Nucleus accumbens (tissue), 56 donors: ENCODE measurements at regions not wholly inside any gene's neighbourhood (a gene's known extent, or its start where the extent isn't known, plus 50 kb on each side); places are given as distances from the start of the nearest gene placed in this dataset.

Experiments used
- DNase-seq, 56 donors: peaks; one replicate each; lab custom pipeline; 2025; lab: John Stamatoyannopoulos, UW

DNA sequence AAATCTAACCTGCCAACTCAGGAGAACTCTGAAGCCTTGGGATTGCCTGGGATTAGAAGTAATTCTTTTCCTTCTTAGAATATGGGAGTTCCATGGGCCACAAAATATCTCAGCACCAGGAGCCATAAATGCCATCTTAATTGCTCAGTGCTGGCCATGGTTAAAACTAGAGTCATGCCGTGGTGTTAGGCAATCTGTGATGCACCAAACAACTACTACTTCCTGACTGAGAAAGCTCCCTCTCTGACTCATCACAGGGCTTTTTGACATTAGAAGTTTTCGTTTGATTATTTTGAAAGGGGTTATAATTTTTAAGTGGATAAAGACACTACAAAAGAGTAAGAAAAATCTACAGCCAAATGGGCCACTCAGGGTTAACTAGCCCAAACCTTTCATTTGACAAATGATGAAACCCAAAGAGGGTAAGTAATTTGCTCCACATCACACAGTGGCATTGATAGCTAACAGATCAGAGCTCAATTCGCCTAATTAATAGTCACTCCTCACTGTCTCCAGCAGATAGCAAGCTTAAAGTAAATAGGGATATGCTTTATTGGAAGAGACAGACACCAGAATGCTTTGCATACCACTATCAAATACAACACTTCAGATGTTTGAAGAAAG is 377.3 kb downstream of the EMP1 start:
- no peak for DNase-seq

DNA sequence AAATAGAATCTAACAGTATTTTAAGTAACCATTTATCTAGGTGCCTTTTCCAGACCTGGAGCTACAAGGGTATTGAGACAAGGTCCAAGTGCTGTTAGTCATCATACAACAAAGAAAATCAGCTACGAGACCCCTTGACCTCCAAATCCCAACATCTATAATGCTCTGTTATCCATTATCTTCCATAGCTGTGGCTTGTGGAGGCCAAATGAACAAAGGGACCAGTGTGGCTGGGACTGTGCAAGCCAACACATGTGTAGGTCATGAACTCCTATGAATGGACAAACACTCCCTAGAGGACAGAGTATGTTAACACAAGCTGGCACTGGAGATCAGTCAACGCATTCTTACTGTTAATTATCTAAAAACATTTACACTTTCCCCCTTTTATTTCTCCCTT is 374.5 kb downstream of the EMP1 start:
- peak in 1 of 56 donors; percentile 3 for DNase-seq

DNA sequence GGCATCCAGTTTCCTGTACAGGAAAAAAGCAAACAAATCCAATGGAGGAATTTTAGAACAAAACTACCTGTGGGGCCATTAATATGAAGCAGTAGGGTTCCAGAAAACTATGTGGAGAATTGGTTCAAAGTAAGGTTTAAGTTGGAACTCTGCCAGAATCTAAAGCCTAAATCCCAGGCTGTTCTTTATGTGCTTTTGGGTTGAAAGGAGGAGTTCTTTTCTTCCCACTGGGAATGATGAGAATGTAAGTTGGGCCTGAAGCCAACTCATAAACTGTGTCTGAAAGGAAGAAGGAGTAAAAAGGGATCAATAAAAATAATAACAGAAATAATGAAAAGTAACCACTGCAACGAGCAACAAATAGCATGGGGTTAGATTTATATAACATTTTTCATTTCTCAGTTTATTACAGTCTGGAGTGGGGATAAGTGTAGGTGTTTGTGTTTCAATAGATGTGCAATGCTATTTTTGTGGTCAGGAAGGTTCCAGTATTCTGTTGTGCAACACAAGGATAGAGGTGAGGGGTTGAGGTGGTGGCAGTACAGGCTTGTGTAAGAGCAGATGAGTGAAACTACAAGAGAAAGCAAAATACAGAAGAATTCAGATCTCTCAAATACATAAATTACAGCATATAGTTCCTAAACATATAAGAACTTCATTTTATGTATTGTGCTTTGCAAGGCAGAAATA is 373.6 kb downstream of the EMP1 start:
- no peak for DNase-seq

DNA sequence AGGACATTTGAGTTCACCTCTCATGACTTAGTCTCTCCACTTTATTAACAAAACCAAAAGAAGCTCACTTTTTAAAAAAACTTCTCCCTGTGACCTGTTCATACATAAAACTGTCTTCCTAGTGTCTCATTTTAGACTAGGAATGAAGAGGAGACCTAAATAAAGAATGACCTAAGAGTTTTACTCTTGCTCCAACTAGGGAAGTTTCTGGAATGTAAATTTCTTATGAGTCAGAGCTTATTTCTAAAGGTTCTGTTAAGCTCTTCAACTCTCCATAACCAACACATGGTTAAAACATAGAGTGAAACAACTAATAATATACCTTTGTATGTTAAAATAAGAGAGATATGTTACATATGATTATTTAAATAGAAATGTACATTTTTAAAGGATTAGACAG is 369.8 kb downstream of the EMP1 start:
- DNase-seq, result no peak

DNA sequence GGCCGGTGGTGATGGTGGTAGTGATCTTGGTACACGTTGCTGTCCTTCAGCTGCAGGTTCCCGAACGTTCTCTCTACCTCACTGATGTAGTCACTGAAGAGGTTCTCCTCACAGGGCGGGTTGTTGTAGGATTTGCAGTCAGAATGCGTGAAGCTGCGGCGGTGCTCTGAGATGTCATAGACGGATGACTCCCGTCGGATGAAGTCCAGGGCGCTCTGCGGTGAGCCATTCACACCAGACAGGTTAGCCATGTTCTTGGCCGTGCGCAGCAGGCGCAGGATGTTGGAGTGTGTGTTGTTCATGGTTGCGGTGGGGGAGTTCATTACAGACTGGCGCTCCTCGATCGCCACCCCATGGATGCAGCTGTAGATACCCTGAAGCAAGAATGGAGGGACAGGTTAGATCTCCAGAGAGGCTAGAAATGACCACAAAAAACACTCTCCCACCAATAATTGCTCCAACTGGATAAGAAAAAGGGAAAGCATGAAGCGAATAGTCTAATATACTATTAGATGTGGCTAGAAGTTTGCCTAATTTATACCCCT is 367.8 kb downstream of the EMP1 start:
- no peak for DNase-seq

DNA sequence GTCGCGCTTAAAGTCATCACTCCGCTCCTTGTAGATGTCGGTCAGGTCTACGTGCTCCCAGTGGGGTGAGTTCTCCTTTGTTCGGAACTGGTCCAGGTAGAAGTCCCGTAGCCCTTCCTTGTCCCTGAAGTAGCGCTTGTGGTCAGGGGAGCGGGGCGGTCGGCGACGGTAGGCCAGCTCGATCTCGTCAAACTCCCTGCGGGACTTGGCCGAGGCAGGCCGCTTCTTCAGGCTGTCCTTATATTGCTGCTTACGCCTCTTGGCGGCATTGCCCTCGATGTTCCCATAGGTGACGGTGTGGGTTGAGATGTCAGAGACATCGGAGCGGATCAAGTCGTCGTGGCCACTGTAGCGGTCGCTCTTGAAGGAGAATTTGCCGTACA is 367.2 kb downstream of the EMP1 start:
- DNase-seq, result no peak

DNA sequence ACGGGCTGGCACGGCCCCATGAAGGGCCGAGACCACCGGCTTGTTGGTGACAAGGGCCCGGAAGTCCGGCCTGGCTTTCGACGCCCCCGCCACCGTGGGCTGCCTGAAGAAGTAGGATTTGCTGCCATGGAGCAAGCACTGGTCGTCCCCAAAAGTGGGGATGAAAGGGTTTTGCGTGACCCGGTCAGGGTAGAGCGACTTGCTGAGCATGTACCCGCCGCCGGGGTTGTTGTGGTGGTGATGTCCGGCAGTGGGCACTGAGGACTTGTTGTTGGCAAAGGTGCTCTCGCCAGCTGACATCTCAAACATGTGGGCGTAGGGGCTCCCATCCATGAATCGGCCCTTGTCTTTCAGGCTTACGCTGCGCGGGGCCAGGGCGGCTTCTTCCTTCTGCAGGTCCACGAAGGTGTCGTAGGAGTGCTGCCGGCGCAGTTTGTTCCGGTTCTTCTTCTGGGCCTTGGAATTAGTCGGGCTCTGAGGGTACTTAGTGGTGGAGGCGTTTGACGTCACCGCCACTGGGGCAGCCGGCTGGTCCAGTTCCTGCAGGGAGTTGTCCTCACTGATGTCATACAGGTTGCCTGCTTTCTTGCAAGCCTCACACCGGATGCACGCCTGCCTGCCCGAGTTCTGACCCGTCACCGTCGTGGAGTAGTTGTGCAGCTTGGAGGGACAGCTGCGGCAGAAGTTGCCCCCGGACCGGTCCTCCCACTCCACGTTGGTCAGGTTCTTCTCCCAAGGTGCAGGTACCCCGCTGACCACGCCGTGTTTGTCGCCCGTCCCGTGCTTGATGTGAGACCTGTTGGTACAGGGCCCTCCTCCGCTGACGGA is 366.6 kb downstream of the EMP1 start:
- no peak for DNase-seq

DNA sequence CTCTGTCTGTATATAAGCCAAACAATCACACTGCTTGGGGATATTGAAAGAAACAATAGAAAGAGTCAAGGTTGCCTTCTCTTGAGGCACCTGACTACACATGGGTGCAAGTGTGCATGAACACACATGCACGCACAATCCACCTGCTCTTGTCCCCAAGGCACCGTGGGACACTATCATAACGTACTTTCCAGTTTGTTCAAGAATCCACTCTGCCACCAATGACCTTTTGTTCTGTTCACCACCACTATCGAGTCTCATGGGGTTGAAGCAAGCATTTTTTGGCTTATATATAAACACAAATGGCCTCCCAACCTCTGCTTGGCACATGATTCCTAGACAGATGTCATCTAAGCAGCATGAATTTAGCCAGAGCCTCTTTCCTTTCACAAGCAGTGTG is 365.4 kb downstream of the EMP1 start:
- no peak for DNase-seq

DNA sequence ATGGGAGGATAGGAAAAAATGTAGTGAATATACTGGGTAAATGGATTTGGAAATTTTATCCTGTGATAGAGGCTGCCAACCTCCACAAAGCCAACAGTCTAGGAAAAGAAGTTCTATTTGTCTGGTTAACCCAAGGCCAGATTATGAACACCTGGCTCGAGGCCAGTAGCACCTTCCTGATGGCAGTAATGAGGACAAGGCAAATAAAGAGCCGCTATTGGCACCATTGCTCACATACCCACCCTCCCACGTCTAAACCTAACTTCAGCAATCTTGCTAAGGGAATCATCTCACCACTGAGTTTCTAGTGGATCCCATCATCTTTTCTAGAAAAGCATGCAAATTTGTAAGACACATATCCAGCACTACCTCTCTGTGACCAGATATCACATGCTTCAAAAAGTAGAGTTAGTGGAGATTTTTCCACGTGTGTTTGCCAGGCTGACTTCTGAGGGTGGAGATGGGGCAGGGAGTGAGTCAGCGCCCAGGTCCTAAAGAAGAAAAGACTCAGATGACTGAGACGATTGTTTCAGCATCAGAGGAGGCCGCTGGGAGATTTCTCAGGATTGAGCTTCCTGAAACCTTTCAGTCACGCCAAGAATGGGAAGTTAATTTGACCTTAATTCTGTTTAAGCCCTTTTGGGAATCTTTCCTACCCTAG is 362.9 kb downstream of the EMP1 start:
- no peak for DNase-seq

DNA sequence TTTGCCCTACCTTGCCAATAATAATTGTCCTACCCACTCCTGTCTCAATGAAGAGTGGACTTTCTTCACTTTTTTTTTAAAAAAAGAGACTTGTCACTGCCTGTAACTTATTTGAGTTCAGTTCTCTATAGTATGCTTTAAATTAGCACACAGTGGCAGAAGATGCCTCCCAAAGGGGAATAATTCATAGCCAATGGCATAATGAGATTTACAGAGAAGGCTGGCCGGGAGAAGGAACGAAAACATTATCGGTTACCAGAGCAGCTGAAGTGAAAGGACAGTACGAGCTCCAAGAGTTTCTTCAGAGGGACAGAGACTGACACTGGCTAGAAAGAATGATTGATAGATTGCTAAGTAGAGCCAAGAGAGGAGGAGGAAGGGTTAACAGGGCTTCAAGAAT is 356.3 kb downstream of the EMP1 start:
- no peak for DNase-seq

DNA sequence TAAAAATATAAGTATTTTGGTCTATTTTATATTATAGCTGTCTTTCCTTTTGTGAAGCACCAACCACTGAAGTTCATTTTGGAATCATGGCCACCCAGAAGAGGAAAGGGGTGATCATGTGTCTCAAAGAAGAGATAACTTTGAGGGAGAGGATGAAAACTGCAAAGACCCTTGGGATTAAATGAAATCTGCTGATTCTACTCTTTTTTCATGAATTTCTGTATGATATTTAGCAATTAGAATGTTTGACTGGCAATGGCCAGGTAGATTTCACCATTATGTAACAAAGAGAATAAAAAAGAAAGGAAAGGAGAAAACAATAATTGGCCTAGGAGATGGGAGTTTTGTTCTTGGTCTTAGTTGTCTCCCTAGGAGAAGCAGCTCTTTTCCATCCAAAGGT is 350.8 kb downstream of the EMP1 start:
- no peak for DNase-seq

DNA sequence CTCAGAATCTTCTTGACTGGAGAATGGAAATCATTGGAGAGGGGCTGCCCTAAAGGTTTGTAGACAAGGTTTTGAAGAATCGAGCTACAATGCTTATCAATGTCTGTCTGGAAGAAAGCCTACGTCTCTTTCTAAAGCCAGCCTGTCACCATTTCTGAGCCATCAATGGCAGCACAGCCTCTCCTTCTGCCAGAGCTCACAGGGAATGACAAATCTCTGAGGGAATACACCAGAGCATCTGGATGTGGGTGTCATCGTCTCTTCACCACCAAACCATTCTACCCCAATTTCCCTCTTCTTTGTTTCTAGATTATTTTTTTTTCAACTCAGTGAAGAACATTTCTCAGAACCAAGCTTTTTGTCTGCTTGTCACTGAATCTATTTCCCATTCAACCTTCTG is 349.7 kb downstream of the EMP1 start:
- DNase-seq, result peak in 1 of 56 donors; percentile 14

DNA sequence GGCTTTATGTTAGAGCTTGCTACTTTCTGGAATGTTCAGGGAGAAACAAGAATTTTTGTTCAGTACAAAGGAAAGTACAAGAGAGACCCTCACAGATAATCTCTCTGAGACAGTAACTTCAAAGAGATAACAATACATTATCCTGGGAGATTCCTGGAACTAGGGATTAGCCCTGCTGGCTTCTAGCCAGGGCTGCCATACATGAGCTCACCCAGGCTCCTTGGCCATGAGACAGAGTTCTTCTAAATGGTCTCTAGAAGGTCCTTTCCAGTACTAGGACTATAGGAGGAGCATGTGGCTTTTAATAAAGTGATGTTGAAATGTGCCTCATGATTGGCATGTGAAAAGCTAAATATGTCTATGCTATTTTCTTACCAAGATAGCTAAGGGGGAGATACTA is 342.5 kb downstream of the EMP1 start:
- no peak for DNase-seq

DNA sequence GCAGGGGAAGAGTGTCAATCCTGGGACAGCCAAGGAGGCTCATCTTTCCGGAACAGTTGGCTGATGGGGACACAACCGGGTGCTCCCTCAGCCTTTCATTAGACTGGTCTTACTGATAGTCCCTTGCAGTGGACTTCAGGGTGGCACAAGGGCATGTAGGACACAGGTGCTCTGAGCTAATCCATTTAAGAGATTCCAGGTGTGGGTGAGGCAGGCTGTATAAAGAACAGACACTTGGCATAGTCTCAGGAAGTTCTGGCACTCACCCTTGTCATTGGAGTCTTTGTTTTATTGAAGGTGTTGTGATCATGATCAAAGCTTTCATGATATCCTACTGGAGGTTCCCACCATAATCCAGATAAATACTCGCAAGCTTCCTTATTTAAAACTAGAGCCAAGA is 341.6 kb downstream of the EMP1 start:
- DNase-seq, result no peak

DNA sequence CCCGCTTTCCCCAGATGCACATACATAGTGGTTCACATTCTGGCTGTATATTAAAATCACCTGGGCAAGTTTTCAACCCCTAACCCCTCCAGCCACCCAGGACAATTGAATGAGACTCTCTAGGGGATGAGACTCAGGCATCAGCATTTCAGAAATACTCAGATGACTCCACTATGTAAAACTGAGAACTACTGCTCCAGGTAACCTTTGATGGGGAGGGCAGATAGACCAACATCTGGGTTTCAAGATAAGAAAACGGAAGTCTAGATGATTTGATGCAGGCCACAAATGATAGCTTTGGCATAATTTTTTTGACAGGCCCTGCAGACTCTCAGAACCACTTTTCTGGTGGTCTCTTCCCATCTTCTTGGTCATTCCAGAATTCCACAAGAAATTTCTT is 341.1 kb downstream of the EMP1 start:
- DNase-seq, result no peak

DNA sequence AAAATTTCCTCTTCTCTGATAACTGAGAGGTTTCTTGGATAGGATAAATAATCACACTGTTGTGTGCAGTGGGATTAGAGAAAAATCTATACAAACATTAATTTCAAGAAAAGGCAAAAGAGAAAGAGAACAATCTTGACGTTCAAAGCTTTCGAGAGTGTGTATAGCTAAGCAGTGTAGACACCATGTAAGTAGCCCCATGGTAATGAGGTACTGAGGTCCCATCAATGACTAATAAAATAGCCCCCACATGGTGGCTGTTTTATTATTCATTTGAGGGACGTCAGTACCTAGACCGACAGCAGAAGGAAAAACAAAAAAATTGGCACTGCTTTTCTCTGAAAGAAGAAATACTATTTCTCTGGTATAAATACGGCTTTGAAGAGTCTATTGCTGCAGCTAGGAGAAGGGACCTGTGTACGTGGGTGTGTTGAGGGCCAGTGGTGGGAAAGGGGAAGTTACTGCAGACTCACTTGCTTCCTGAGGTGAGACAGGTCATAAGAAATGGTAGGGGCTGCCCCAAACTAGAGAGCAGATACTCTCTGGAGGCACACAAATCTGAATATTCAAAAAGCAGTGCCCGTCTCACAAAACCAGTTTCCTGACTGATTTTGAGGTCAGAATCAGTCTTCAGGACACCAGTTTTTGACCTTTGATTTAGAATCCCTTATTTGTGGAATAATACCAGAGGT is 339.8 kb downstream of the EMP1 start:
- DNase-seq, result no peak

DNA sequence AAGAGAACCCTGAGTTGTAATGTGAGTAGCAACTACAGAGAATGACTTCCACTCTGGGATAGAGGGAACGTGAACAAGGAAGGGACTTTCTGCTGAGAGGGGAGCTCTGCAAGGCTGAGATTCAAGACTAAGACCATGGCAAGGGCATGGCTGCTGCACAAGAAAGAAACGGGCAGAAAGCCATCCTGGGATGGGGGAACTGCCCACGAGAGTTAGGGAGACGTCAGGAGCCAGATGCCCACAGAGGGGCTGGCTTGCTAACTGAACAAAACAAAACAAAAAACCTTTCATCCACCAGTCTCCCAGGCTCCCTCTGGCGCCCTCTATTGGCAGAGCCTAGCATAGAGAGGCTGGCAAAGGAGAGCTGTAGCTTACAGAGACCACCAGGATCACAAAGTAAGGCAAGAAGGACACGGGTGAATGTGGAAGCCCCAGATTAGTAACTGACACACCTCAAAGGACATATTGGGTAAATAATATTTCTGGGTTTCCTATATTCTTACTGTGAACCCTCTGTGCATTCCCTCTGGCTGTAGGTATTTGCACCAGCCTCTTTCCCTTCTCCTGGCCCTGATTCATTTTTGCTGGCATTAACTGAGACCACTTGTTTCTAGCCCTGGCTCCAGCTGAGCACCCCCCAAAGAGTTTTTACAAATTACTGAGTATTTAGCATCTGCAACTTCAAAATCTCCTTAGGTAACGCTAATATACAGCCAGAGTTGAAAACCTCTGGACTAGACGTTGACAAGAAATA is 338.3 kb downstream of the EMP1 start:
- DNase-seq, result peak in 52 of 56 donors; percentile 22 to 90 (median 65)

DNA sequence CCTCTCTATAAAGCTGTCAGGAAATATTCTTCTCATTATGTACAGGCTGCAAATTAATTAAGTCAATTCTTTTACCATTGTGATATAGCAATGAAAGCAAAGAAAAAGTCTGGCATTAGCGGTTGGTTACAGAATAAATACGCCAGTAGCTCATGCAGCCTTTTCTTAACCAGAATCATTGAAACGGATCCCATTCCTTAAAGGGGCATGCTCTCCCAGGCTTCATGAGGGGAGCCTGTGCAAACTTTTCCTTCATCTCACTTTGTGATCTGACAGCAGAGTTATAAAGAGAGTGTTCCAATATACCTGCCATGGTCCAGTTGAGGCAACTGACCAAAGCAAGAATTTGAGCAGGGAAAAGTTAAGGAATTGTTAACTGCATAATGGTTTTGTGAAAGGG is 337.7 kb downstream of the EMP1 start:
- no peak for DNase-seq

DNA sequence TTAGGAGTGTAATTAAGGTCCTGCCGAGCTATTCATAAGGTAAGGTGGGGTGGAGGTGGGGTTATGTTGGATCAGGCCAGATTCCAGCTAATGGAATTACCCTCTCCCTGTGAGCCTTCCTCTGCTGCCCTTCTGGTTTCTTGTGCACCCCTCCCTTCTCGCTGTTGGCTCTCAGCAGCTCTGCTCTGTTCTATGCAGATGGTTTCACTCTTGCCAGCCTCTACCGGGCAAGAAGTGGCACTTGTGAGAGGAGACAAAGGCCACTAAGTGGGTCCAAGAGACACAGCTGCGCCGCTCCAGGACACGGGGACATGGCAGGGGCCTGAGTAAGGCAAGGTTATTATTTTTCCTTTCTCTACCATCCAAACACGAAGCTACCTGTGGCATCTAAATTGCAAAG is 334.4 kb downstream of the EMP1 start:
- DNase-seq, result peak in 15 of 56 donors; percentile 4 to 37 (median 18)
